ENCODE measurements at regions not wholly inside any gene's neighbourhood (a gene's known extent, or its start where the extent isn't known, plus 50 kb on each side); places are given as distances from the start of the nearest gene placed in this dataset.
A peak's percentile ranks its signal among the peaks of the same experiment; 100 is the strongest.

DNA sequence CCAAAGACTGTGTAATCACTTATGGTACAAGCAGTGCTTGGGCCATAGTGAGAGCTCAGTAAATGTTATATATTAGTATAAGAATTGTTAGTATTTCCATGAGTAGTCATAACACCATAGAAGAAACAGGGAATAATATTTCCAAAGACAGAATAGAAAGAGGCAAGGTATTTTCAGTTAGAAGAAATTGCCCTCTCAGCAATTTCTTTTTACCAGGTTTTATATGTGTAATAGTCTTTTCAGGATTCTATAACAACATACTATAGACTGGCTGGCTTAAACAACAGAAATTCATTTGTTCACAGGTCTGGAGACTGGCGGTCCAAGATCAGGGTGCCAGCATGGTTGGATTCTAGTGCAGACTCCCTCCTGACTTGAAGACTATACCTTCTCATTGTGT is 485.7 kb downstream of the FOXO1 start:
- intact Hi-C loops (cut with micrococcal nuclease) (no loop called here), in situ Hi-C loops (cut with MboI) (no loop called here)
- DNase-seq (ENCODE audit: extremely low read depth in 1 of 4, low spot score in 3 of 4): no peak
- Histone ChIP-seq H3K27ac (ENCODE audit: extremely low read depth, low read depth, low read length) (no peak overlapping the region), H3K79me2 (ENCODE audit: control insufficient read depth, insufficient read depth, low read length) (no peaks in the 10 kb centered on the region), H3K4me3 (no peak overlapping the region), H2AFZ (ENCODE audit: low read depth, low read length) (no peak overlapping the region), H3K9ac (ENCODE audit: insufficient read depth in 1 of 2, low read depth in 2 of 2, low read length in 2 of 2) (no peak overlapping the region), H3K4me2 (ENCODE audit: insufficient read depth, low read length) (no peak overlapping the region), H4K20me1 (replicated peaks; ENCODE audit: control insufficient read depth, insufficient read depth, low read length) (no peaks in the 10 kb centered on the region), H3K27me3 (ENCODE audit: control insufficient read depth in 2 of 2, insufficient read depth in 2 of 2, low read length in 2 of 2) (no peaks in the 10 kb centered on the region), H3K9me1 (ENCODE audit: control insufficient read depth, insufficient read depth, low read length) (no peaks in the 10 kb centered on the region), H3K9me3 (replicated peaks; ENCODE audit: control insufficient read depth, insufficient read depth, low read depth, low read length) (no peaks in the 10 kb centered on the region), H3K4me1 (replicated peaks in 1 of 2; ENCODE audit: control insufficient read depth in 2 of 2, insufficient read depth in 2 of 2, low read length in 2 of 2) (no peaks in the 10 kb centered on the region), H3K36me3 (ENCODE audit: control insufficient read depth, insufficient read depth, low read length) (no peaks in the 10 kb centered on the region)
- no CpG with 5 or more reads among the region's 1 CpG for WGBS (ENCODE audit: insufficient coverage, low coverage, missing lambda C conversion rate)
- ATAC-seq: no peak
- POLR2A ChIA-PET: interaction anchor here (0.6 kb wide), 1 partner anchor 14 kb away, joined by 3 read pairs; no protein-coding TSS in a partner anchor
- no TSS peak for BruUV-seq (replicated peaks)
- CTCF ChIA-PET (ENCODE audit: low intra/inter-chr PET ratio): no interaction called here
- TF ChIP-seq NFE2L1 (tag; IDR thresholded peaks at IDR 0.05; ENCODE audit: borderline replicate concordance, low read depth): no peak
- TF ChIP-seq PTTG1 (tag; IDR thresholded peaks at IDR 0.05; ENCODE audit: low read depth): no peak
- TF ChIP-seq NR0B1 (IDR thresholded peaks at IDR 0.05; ENCODE audit: partially characterized antibody): no peak
- TF ChIP-seq, protein P1, sequence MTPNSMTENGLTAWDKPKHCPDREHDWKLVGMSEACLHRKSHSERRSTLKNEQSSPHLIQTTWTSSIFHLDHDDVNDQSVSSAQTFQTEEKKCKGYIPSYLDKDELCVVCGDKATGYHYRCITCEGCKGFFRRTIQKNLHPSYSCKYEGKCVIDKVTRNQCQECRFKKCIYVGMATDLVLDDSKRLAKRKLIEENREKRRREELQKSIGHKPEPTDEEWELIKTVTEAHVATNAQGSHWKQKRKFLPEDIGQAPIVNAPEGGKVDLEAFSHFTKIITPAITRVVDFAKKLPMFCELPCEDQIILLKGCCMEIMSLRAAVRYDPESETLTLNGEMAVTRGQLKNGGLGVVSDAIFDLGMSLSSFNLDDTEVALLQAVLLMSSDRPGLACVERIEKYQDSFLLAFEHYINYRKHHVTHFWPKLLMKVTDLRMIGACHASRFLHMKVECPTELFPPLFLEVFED (CRISPR knock-in tag; conservative IDR thresholded peaks at IDR 0.05): no peak
- TF ChIP-seq, protein P2, sequence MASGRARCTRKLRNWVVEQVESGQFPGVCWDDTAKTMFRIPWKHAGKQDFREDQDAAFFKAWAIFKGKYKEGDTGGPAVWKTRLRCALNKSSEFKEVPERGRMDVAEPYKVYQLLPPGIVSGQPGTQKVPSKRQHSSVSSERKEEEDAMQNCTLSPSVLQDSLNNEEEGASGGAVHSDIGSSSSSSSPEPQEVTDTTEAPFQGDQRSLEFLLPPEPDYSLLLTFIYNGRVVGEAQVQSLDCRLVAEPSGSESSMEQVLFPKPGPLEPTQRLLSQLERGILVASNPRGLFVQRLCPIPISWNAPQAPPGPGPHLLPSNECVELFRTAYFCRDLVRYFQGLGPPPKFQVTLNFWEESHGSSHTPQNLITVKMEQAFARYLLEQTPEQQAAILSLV (tag; IDR thresholded peaks at IDR 0.05): no peak
- TF ChIP-seq ZNF316 (IDR thresholded peaks at IDR 0.05): peak; percentile 69
- TF ChIP-seq MAFG (tag; conservative IDR thresholded peaks at IDR 0.05): 0 out of 2 replicates have a peak, but pooled peaks have one; percentile 26
- TF ChIP-seq TRIM25 (IDR thresholded peaks at IDR 0.05; ENCODE audit: borderline replicate concordance): no peak
- TF ChIP-seq MAFK (IDR thresholded peaks at IDR 0.05; ENCODE audit: low read length): peak; percentile 42; the same call in 1 of the 2 replicates
- TF ChIP-seq PYGO2 (tag; IDR thresholded peaks at IDR 0.05): no peak
- TF ChIP-seq, protein P3, sequence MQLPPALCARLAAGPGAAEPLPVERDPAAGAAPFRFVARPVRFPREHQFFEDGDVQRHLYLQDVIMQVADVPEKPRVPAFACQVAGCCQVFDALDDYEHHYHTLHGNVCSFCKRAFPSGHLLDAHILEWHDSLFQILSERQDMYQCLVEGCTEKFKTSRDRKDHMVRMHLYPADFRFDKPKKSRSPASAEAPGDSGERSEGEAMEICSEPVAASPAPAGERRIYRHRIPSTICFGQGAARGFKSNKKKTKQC (CRISPR knock-in tag; IDR thresholded peaks at IDR 0.05): no peak
- no peak for TF ChIP-seq STAT5A (IDR thresholded peaks at IDR 0.05; ENCODE audit: borderline replicate concordance, low read length)
- TF ChIP-seq MAFF (IDR thresholded peaks at IDR 0.05; ENCODE audit: low read length): peak; percentile 50; the same call in 1 of the 2 replicates
- no peak for TF ChIP-seq NCOA1 (IDR thresholded peaks at IDR 0.05; ENCODE audit: low read depth)
- TF ChIP-seq C11orf30 (IDR thresholded peaks at IDR 0.05; ENCODE audit: low read depth): peak; percentile 48
- no peak for TF ChIP-seq TAF1 (IDR thresholded peaks at IDR 0.05; ENCODE audit: control insufficient read depth, extremely low read depth, insufficient read depth, low read length, severe bottlenecking)
- FAIRE-seq: no peak
